HG03097 (cell line): ENCODE measurements at regions not wholly inside any gene's neighbourhood (a gene's known extent, or its start where the extent isn't known, plus 50 kb on each side); places are given as distances from the start of the nearest gene placed in this dataset.

Source experiments
- ATAC-seq: cut with Tn5 transposase; IDR thresholded peaks from one replicate; pipeline ENCODE4 v1.9.1; 2021; ENCODE audit not compliant: unreplicated experiment, low FRiP score

GRCh38 chr2:62284980-62285379, 89.1 kb downstream of the B3GNT2 start:
- ATAC-seq, result no peak

- no peak for ATAC-seq
These were observed 88.6 kb downstream of the B3GNT2 start for GRCh38 chr2:62284471-62284870.

- no peak for ATAC-seq
These were observed 87.2 kb downstream of the B3GNT2 start for GRCh38 chr2:62283147-62283546.

GRCh38 chr2:62281663-62282062, 85.7 kb downstream of the B3GNT2 start:
- no peak for ATAC-seq

DNA sequence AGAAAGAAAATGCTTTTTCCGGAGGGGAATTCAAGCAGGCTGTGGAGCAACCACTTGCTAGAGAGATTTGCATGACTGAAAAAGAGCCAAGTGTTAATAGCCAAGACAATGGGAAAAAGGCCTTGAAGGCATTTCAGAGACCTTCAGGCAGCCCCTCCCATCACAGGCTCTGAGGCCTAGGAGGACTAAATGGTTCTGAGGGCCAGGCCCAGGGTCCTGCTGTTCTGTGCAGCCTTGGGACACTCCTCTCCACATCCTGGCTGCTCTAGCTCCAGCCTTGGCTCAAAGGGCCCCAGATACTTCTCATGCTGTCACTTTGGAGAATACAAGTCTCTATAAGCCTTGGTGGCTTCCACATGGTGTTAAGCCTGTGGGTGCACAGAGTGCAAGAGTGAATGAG, 81.8 kb downstream of the B3GNT2 start:
- no peak for ATAC-seq
